ENCODE measurements at regions not wholly inside any gene's neighbourhood (a gene's known extent, or its start where the extent isn't known, plus 50 kb on each side); places are given as distances from the start of the nearest gene placed in this dataset.

- no peaks in the 10 kb centered on the region for H3K9me2 ChIP-seq (replicated peaks; ENCODE audit: insufficient read depth)
- H3K4me3 ChIP-seq: no peak overlapping the region
- peaks cover 37% of the 10 kb centered on the region for H3K4me1 ChIP-seq (ENCODE audit: insufficient read depth)
- no peak for DNase-seq (ENCODE audit: low spot score)
- H3K4me2 ChIP-seq: no peak overlapping the region
- WGBS (ENCODE audit: low lambda C conversion rate, missing lambda C conversion rate): 91% methylated on average over 12 of the region's 12 CpGs
- H3K79me2 ChIP-seq: no peaks in the 10 kb centered on the region
- no peaks in the 10 kb centered on the region for H3K27me3 ChIP-seq
- no peaks in the 10 kb centered on the region for H4K20me1 ChIP-seq (ENCODE audit: insufficient read depth, poor library complexity, severe bottlenecking)
- no peaks in the 10 kb centered on the region for H3K9me3 ChIP-seq (ENCODE audit: low read depth)
- no peak for TF ChIP-seq EZH2phosphoT487 (IDR thresholded peaks at IDR 0.05; ENCODE audit: low read depth, severe bottlenecking, unreplicated experiment)
- no peaks in the 10 kb centered on the region for H3K36me3 ChIP-seq (replicated peaks; ENCODE audit: insufficient read depth, low read depth)
- H3K27ac ChIP-seq: no peak overlapping the region
- no peak overlapping the region for H2AFZ ChIP-seq
These were observed 460.3 kb downstream of the SOX6 start for GRCh38 chr11:15896026-15896425.

DNA sequence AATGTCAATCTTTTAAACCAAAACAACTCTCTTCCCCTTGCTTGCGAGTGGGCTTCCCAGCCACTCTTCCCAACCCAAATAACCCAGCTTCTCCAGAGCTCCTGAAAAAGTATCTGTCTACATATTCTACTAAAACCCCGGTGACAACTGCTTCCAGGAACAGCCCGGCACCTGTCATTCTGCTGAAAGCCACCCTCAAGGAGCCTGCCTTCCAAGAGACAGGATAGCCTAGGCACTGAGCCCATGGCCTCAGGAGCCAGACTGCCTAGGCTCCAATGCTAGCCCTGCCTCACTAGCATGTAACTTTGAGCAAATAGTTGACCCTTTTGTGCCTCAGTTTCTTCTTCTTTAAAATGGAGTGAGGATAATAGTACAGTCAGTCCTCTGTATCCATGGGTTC, 459.8 kb downstream of the SOX6 start:
- TF ChIP-seq EZH2 (IDR thresholded peaks at IDR 0.05; ENCODE audit: borderline replicate concordance) (no peak), EZH2phosphoT487 (IDR thresholded peaks at IDR 0.05; ENCODE audit: low read depth, severe bottlenecking, unreplicated experiment) (no peak)
- TF ChIP-seq, protein P1, sequence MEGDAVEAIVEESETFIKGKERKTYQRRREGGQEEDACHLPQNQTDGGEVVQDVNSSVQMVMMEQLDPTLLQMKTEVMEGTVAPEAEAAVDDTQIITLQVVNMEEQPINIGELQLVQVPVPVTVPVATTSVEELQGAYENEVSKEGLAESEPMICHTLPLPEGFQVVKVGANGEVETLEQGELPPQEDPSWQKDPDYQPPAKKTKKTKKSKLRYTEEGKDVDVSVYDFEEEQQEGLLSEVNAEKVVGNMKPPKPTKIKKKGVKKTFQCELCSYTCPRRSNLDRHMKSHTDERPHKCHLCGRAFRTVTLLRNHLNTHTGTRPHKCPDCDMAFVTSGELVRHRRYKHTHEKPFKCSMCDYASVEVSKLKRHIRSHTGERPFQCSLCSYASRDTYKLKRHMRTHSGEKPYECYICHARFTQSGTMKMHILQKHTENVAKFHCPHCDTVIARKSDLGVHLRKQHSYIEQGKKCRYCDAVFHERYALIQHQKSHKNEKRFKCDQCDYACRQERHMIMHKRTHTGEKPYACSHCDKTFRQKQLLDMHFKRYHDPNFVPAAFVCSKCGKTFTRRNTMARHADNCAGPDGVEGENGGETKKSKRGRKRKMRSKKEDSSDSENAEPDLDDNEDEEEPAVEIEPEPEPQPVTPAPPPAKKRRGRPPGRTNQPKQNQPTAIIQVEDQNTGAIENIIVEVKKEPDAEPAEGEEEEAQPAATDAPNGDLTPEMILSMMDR (IDR thresholded peaks at IDR 0.05; ENCODE audit: poor library complexity): no peak
- Histone ChIP-seq H3K79me2 (no peaks in the 10 kb centered on the region), H3K9me2 (replicated peaks; ENCODE audit: insufficient read depth) (no peaks in the 10 kb centered on the region), H3K4me3 (no peak overlapping the region), H3K9me3 (ENCODE audit: low read depth) (no peaks in the 10 kb centered on the region), H3K4me1 (ENCODE audit: insufficient read depth) (peaks cover 41% of the 10 kb centered on the region), H3K4me2 (no peak overlapping the region), H2AFZ (no peak overlapping the region), H4K20me1 (ENCODE audit: insufficient read depth, poor library complexity, severe bottlenecking) (no peaks in the 10 kb centered on the region), H3K27me3 (no peaks in the 10 kb centered on the region), H3K36me3 (replicated peaks; ENCODE audit: insufficient read depth, low read depth) (no peaks in the 10 kb centered on the region), H3K27ac (no peak overlapping the region)
- no peak for DNase-seq (ENCODE audit: low spot score)
- WGBS (ENCODE audit: low lambda C conversion rate, missing lambda C conversion rate): 91% methylated on average over 3 of the region's 3 CpGs

DNA sequence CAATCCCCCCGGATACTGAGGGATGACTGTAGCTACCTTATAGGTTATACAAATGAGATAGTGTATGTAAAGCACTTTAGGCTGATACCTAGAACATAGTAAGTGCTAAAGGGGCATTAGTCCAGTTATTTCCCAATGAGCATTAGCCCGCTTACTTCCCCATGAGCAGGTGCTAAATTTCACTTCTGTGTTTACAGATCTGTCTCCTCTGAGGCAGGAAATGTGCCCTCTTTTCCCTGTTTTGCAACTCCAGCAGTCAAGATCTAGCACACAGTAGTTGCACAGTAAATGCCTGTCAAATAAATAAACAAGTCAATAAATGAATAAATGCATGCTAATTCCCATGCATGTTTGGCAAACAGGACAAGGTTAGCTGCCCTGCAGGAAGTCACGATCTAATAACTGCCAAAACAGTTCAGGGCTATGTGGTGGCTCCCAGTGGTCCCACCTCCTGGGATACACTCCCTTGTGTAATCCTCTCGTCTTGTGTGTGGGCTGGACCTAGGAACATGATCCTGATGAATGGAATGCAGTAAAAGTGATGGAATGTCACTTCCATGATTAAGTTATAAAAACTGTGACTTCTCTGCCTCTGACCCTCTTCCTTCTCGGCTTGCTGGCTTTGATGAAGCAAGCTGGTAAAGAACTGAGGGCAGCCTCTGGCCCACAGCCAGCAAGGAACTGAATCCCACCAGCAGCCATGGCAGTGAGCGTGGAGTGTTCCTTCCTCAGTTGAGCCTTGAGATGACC, 459.0 kb downstream of the SOX6 start:
- Histone ChIP-seq H3K4me3 (no peak overlapping the region), H3K79me2 (no peaks in the 10 kb centered on the region), H2AFZ (no peak overlapping the region), H3K27me3 (no peaks in the 10 kb centered on the region), H3K9me2 (replicated peaks; ENCODE audit: insufficient read depth) (no peaks in the 10 kb centered on the region), H4K20me1 (ENCODE audit: insufficient read depth, poor library complexity, severe bottlenecking) (no peaks in the 10 kb centered on the region), H3K36me3 (replicated peaks; ENCODE audit: insufficient read depth, low read depth) (no peaks in the 10 kb centered on the region), H3K4me1 (ENCODE audit: insufficient read depth) (peaks cover 49% of the 10 kb centered on the region), H3K27ac (peak overlapping the region; percentile 62), H3K4me2 (no peak overlapping the region), H3K9me3 (ENCODE audit: low read depth) (no peaks in the 10 kb centered on the region)
- 64% methylated on average over 6 of the region's 6 CpGs for whole genome bisulfite sequencing (ENCODE audit: low lambda C conversion rate, missing lambda C conversion rate)
- TF ChIP-seq EZH2 (IDR thresholded peaks at IDR 0.05; ENCODE audit: borderline replicate concordance) (no peak), EZH2phosphoT487 (IDR thresholded peaks at IDR 0.05; ENCODE audit: low read depth, severe bottlenecking, unreplicated experiment) (no peak)
- TF ChIP-seq, protein P1 (IDR thresholded peaks at IDR 0.05; ENCODE audit: poor library complexity): no peak
- DNase-seq (ENCODE audit: low spot score): peak; percentile 55

DNA sequence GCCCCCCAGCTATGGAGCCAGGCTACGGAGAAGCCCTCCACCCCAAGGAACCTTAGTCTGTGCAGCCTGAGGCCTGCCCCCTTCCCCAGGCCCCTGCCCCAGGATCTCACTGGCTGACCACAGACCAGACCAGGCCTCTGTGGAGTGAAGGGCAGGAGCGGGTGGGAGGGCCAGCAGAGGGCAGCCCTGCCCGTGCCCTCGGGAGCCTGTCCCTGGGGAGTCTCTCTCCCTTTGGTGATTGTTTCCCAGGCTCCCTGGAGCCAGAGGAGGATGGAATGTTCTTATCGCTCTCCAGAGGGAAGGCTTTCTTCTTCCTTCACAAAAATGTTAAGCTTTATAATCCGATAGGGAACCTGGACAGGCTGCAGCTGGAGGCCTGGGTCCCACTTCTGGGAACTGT, 455.3 kb downstream of the SOX6 start:
- no peak for TF ChIP-seq EZH2phosphoT487 (IDR thresholded peaks at IDR 0.05; ENCODE audit: low read depth, severe bottlenecking, unreplicated experiment)
- TF ChIP-seq, protein P1 (IDR thresholded peaks at IDR 0.05; ENCODE audit: poor library complexity): peak; percentile 46

More for the DNA sequence above, 455.3 kb downstream of the SOX6 start:
- H3K27me3 ChIP-seq: no peaks in the 10 kb centered on the region
- no peaks in the 10 kb centered on the region for H4K20me1 ChIP-seq (ENCODE audit: insufficient read depth, poor library complexity, severe bottlenecking)
- 48% methylated on average over 6 of the region's 6 CpGs for WGBS (ENCODE audit: low lambda C conversion rate, missing lambda C conversion rate)
- no peak overlapping the region for H2AFZ ChIP-seq
- no peak overlapping the region for H3K4me3 ChIP-seq
- peak overlapping the region; percentile 26 for H3K4me2 ChIP-seq
- H3K9me2 ChIP-seq (replicated peaks; ENCODE audit: insufficient read depth): no peaks in the 10 kb centered on the region
- peak; percentile 67 for DNase-seq (ENCODE audit: low spot score)
- no peaks in the 10 kb centered on the region for H3K79me2 ChIP-seq
- H3K9me3 ChIP-seq (ENCODE audit: low read depth): no peaks in the 10 kb centered on the region
- peak overlapping the region; percentile 94 for H3K27ac ChIP-seq
- no peaks in the 10 kb centered on the region for H3K36me3 ChIP-seq (replicated peaks; ENCODE audit: insufficient read depth, low read depth)
- H3K4me1 ChIP-seq (ENCODE audit: insufficient read depth): peaks cover 46% of the 10 kb centered on the region
